Immature natural killer cell (primary cell): ENCODE measurements at regions not wholly inside any gene's neighbourhood (a gene's known extent, or its start where the extent isn't known, plus 50 kb on each side); places are given as distances from the start of the nearest gene placed in this dataset.

Experiments used
- DNase-seq, 3 donors: peaks; one replicate each; pipeline ENCODE4 v3.0.0; 2022; ENCODE audit warnings: mixed read lengths in 1 of 3
- H3K27ac Mint-ChIP-seq, 6 donors: one replicate each; pipeline ENCODE4 v1.8.0; 2020; ENCODE audit warnings: mixed read lengths in 6 of 6, mild to moderate bottlenecking in 5 of 6, inconsistent platforms in 4 of 6, moderate library complexity in 3 of 6
- H3K27me3 Mint-ChIP-seq, 3 donors: one replicate each; pipeline ENCODE4 v1.8.0; 2020 to 2021; ENCODE audit warnings: low read depth in 3 of 3, mild to moderate bottlenecking in 3 of 3, mixed read lengths in 3 of 3, moderate library complexity in 3 of 3, inconsistent platforms in 1 of 3
- H3K36me3 Mint-ChIP-seq, 3 donors: one replicate each; pipeline ENCODE4 v1.8.0; 2020; ENCODE audit warnings: mixed read lengths in 3 of 3, inconsistent platforms in 2 of 3, mild to moderate bottlenecking in 2 of 3
- H3K4me1 Mint-ChIP-seq, 2 donors: one replicate each; pipeline ENCODE4 v1.8.0; 2020; ENCODE audit warnings: inconsistent platforms in 2 of 2, mild to moderate bottlenecking in 2 of 2, mixed read lengths in 2 of 2, moderate library complexity in 1 of 2
- H3K4me3 Mint-ChIP-seq, 5 donors: one replicate each; pipeline ENCODE4 v1.8.0; 2020; ENCODE audit warnings: mild to moderate bottlenecking in 5 of 5, mixed read lengths in 5 of 5, inconsistent platforms in 3 of 5, moderate library complexity in 3 of 5
- H3K9me3 Mint-ChIP-seq, 6 donors: one replicate each; pipeline ENCODE4 v1.8.0; 2020; ENCODE audit warnings: mild to moderate bottlenecking in 6 of 6, mixed read lengths in 6 of 6, inconsistent platforms in 4 of 6, moderate library complexity in 3 of 6

DNA sequence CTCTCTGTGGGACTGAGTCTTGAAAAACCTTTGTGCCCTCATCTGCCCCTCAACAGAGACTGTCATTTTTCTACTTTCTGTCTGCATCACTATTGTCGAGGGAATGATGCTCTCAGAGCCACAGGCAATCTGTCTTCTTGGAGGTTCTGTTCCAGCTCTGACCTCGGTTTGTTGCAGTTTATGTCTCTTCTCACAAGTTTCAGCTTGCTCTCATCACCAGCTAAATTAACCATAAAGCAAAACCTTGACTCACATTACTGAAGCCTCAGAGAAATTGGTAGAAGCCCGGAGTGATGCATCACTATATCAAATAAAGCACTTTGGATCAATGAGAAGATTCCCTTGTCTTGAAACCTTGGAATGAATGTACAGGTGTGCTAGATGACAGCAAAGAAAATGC is 60.6 kb upstream of the BLID start:
- Mint-ChIP-seq H3K27ac (no peak overlapping the region), H3K27me3 (peaks cover 0 to 3% (median 3%) of the 10 kb centered on the region in 3 donors), H3K9me3 (no peaks in the 10 kb centered on the region), H3K36me3 (no peaks in the 10 kb centered on the region), H3K4me3 (no peak overlapping the region), H3K4me1 (no peaks in the 10 kb centered on the region)
- DNase-seq = no peak

DNA sequence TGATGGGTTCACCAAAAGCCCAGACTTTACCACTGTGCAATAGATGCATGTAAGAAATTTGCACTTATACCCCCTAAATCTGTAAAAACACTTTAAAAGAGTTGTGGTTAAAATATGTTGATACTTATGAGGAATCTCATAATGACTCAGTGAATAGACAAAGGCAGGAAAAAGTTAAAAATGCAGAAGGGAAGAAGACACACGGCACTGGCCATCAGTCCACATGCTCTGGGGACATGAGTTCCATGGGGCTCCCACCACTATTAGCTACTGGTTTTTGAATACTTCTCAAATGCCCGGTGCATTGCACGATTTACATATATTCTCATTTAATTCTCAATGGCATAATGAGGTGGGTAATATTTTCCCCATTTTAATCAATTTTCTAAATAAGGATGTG is 59.3 kb upstream of the BLID start:
- H3K4me1 Mint-ChIP-seq = no peaks in the 10 kb centered on the region
- no peaks in the 10 kb centered on the region for H3K9me3 Mint-ChIP-seq
- no peaks in the 10 kb centered on the region for H3K36me3 Mint-ChIP-seq
- no peak overlapping the region for H3K27ac Mint-ChIP-seq
- DNase-seq = no peak
- H3K27me3 Mint-ChIP-seq = peaks cover 0 to 4% (median 3%) of the 10 kb centered on the region in 3 donors
- no peak overlapping the region for H3K4me3 Mint-ChIP-seq

DNA sequence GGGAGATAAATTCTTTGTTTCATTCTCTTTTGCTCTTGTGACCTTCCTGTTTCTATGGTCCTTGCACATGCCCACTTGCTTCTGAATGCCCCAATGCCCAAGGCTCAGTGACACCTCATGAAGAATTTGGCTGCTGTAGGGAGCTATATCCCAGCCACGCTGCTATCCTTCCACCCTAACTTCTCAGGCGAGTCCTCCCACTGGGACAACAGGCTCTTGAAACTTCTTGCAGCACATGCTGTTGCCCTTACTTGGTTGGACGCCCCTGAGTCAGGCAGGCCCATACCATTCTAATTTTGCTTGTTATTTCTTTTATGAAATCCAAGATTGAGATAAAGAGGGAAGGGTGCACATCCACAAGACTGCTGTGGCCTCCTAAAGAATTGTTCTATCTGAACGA is 57.6 kb upstream of the BLID start:
- H3K36me3 Mint-ChIP-seq = no peaks in the 10 kb centered on the region
- DNase-seq = no peak
- H3K4me3 Mint-ChIP-seq = no peak overlapping the region

DNA sequence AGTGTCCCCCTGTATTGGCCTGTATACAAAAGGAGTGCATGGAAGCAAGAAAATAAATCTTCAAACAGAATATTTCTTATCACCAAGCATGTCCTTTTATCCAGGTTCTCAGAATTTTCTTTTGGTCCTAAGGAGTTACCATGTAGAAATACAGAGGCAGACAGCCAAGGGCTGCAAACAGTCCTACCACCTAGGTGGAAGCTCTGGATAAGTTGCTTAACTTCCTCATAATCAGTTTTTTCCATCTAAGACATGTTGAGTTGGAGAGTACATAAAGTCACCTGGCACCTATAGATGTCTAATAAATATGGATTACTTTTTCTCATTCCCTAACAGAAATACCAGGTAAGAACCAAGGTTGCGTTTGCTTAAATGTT is 57.0 kb upstream of the BLID start:
- Mint-ChIP-seq H3K27me3 (peaks cover 0 to 4% (median 2%) of the 10 kb centered on the region in 3 donors), H3K9me3 (no peaks in the 10 kb centered on the region), H3K4me1 (no peaks in the 10 kb centered on the region), H3K4me3 (no peak overlapping the region), H3K36me3 (no peaks in the 10 kb centered on the region), H3K27ac (no peak overlapping the region)
- no peak for DNase-seq

More for the DNA sequence above, 57.6 kb upstream of the BLID start:
- H3K27ac Mint-ChIP-seq = no peak overlapping the region
- H3K4me1 Mint-ChIP-seq = no peaks in the 10 kb centered on the region
- H3K27me3 Mint-ChIP-seq = peaks cover 0 to 4% (median 2%) of the 10 kb centered on the region in 3 donors
- no peaks in the 10 kb centered on the region for H3K9me3 Mint-ChIP-seq

DNA sequence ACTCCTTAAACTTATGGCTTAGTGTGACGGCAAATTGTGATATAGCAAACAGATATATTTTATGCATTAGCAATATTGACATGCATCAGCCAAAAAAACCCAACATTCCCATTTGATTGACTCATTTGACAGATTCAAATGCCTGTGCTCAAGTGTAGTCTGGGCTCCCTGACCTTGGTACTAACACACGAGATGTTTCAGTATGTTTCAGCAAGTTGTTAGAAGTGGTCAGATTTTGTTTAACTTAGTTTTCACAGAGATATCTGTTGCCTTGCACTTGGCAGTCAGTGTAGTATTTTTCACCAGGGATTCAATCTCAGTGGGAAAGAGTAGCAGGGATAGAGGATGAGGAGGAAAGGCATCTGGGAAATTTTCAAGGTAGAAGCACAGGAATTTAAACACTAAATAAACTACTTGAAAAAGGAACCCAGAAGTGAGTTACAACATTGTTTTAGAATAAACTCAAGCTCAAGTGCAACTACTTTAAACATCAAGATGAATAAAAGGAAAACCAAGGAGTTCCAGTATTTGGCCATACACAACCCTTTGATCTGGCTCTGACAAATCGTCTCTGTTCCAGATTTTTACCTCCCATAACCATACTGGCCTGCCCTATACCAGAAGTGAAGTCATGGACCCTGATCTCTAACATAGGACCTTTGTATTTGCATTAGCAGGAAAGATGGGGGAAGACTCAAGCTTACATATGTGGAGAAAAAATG is 56.5 kb upstream of the BLID start:
- Mint-ChIP-seq H3K36me3 (no peaks in the 10 kb centered on the region), H3K4me1 (no peaks in the 10 kb centered on the region), H3K27me3 (peaks cover 0 to 10% (median 2%) of the 10 kb centered on the region in 3 donors), H3K4me3 (no peak overlapping the region), H3K9me3 (no peaks in the 10 kb centered on the region), H3K27ac (no peak overlapping the region)
- DNase-seq = no peak

DNA sequence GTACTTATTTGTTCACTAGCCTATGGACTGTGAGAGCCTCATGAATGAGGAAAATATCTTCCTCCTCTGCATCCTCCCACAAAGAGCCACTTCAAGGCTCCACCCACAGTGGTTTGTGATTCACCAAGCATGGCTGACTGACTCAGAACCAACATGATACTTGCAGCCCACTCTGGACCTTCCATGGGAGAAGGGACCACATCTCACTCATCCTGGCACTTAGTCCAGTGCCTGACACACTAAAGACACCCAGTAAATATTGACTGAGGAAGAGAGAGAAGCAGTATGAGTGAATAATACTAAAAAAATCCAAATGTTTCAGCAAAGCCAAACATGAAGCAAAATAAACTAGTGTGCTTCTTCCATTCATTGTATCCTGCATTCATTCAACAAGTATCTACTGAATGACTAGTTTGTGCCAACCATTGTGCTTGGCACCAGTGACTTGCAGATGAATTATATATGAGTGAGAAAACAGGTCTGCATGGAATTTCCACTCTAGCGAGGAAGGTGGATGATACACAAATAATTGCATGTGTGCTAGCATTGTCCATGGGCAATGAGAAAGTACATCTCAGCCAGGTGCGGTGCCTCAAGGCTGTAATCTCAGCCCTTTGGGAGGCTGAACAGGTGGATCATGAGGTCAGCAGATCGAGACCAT is 54.9 kb upstream of the BLID start:
- H3K4me3 Mint-ChIP-seq = no peak overlapping the region
- peaks cover 0 to 7% (median 2%) of the 10 kb centered on the region in 3 donors for H3K27me3 Mint-ChIP-seq
- H3K36me3 Mint-ChIP-seq = no peaks in the 10 kb centered on the region
- no peak for DNase-seq
- H3K9me3 Mint-ChIP-seq = no peaks in the 10 kb centered on the region
- H3K4me1 Mint-ChIP-seq = no peaks in the 10 kb centered on the region
- H3K27ac Mint-ChIP-seq = no peak overlapping the region

DNA sequence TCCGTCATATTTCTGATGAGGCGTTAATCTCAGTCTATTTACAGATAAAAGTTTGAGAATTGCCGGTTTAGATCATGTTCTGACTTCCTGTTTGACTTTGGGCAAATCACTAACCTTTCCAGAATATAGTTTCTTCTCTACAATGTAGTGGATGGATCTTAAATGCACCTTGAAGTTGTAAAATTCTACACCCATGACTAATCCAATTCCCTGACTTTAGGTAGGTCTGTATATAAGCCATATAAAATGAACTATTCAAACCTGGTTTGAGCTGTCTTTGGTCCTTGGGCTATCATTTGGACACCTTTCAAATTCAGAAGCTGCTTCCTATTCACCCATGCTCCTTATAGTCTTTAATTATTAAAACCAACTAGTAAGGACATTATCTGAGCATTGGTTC is 52.2 kb upstream of the BLID start:
- Mint-ChIP-seq H3K9me3 (no peaks in the 10 kb centered on the region), H3K27me3 (peaks cover 0 to 8% (median 2%) of the 10 kb centered on the region in 3 donors), H3K36me3 (no peaks in the 10 kb centered on the region), H3K27ac (no peak overlapping the region), H3K4me3 (no peak overlapping the region), H3K4me1 (no peaks in the 10 kb centered on the region)
- no peak for DNase-seq

DNA sequence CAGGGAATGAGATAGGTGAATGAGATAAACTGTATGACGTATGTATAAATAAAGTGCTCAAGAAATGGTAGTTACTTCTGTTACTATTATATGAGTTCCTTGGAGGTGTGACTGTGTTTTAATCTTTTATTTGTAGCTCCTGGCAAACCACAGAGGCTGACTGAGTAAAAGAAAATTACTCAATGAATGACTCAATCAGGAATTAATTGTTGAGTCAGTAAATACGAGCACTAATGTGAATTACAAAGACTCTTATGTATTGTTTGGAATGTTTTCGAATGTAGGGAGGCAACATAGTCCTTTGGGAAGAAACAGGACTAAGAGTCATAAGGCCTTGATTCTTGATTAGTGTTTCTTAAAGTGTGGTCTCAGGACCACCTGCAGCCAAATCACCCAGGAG is 51.1 kb upstream of the BLID start:
- H3K4me3 Mint-ChIP-seq = no peak overlapping the region

DNA sequence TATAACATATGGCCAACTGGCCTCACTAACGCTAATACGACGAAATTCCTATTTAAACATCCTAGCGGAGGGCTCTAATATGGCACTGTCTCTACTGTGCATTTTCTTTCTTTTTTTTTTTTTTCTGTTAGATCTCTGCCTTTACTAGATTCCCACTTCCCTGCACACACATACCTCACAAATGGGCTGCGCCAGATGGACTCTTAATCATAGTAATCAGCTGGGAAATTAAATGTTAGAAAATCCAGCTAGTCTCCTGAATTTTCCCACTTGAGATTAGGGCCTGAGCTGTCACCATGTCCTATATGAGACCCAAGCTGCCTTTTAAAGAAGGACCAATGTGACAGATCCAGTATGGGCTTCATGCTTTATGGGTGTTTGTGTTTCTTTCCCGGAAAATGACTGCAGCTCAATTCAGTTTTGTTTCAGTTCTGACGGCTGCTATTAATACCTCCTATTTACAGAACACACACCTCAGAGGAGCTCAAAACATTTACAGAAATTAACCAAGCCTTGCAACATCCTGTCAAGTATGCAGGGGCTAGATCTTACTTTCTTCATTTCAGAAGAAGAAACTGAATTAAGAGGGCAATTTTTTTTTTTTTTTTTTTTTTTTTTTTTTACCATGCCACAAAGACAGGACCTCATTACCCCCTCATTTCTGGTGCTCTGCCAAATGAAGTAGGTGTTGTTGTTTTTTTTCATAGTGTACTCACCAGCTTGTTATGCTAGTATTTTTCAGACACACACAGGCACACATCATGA is 49.8 kb upstream of the BLID start:
- Mint-ChIP-seq H3K4me1 (no peaks in the 10 kb centered on the region), H3K27me3 (peaks cover 2 to 6% (median 4%) of the 10 kb centered on the region in 3 donors), H3K4me3 (no peak overlapping the region), H3K9me3 (peaks cover 0 to 2% (median 0%) of the 10 kb centered on the region in 6 donors), H3K36me3 (no peaks in the 10 kb centered on the region), H3K27ac (no peak overlapping the region)
- DNase-seq = no peak

More for the DNA sequence above, 51.1 kb upstream of the BLID start:
- H3K4me1 Mint-ChIP-seq = no peaks in the 10 kb centered on the region
- no peak overlapping the region for H3K27ac Mint-ChIP-seq
- H3K9me3 Mint-ChIP-seq = no peaks in the 10 kb centered on the region
- no peak for DNase-seq
- H3K36me3 Mint-ChIP-seq = no peaks in the 10 kb centered on the region
- H3K27me3 Mint-ChIP-seq = peaks cover 2 to 8% (median 2%) of the 10 kb centered on the region in 3 donors
